LNCAP (cell line): ENCODE measurements at regions not wholly inside any gene's neighbourhood (a gene's known extent, or its start where the extent isn't known, plus 50 kb on each side); places are given as distances from the start of the nearest gene placed in this dataset.

Experiments
- CTCF ChIP-seq: fragments of 450-650 bp; IDR thresholded peaks from 2 replicates; pipeline ENCODE4 v1.5.1; 2017; ENCODE audit warnings: mild to moderate bottlenecking

GRCh38 chr4:29553846-29554245 is 1166.3 kb upstream of the PCDH7 start:
- TF ChIP-seq CTCF: no peak

GRCh38 chr4:29558789-29559188 is 1161.4 kb upstream of the PCDH7 start:
- TF ChIP-seq CTCF: no peak

GRCh38 chr4:29559286-29559685 is 1160.9 kb upstream of the PCDH7 start:
- TF ChIP-seq CTCF: no peak

GRCh38 chr4:29560452-29560851 is 1159.7 kb upstream of the PCDH7 start:
- TF ChIP-seq CTCF: no peak

- TF ChIP-seq CTCF: no peak
Observed at GRCh38 chr4:29565256-29565655, 1154.9 kb upstream of the PCDH7 start.

- no peak for TF ChIP-seq CTCF
Observed at GRCh38 chr4:29566371-29566770, 1153.8 kb upstream of the PCDH7 start.

- no peak for TF ChIP-seq CTCF
Observed at GRCh38 chr4:29571322-29571721, 1148.8 kb upstream of the PCDH7 start.

GRCh38 chr4:29578329-29578728 is 1141.8 kb upstream of the PCDH7 start:
- no peak for TF ChIP-seq CTCF
